Activated naive CD8-positive, alpha-beta T cell (primary cell): ENCODE measurements at regions not wholly inside any gene's neighbourhood (a gene's known extent, or its start where the extent isn't known, plus 50 kb on each side); places are given as distances from the start of the nearest gene placed in this dataset.
"Not testable (repeated sequence)": the region's sequence is repeated elsewhere in the genome, so short reads cannot be mapped to it uniquely, and the experiment has no call there.

Experiments
- H3K27ac Mint-ChIP-seq: one replicate; pipeline ENCODE4 v1.8.0; 2021; ENCODE audit warnings: mixed read lengths
- H3K27me3 Mint-ChIP-seq: one replicate; pipeline ENCODE4 v1.8.0; 2021; ENCODE audit warnings: mixed read lengths
- H3K36me3 Mint-ChIP-seq: one replicate; pipeline ENCODE4 v1.8.0; 2021; ENCODE audit warnings: mixed read lengths
- H3K4me1 Mint-ChIP-seq: one replicate; pipeline ENCODE4 v1.8.0; 2021; ENCODE audit warnings: low read depth, mixed read lengths
- H3K4me3 Mint-ChIP-seq: one replicate; pipeline ENCODE4 v1.8.0; 2021; ENCODE audit warnings: mild to moderate bottlenecking, mixed read lengths
- H3K9me3 Mint-ChIP-seq: one replicate; pipeline ENCODE4 v1.8.0; 2021; ENCODE audit warnings: low read depth, mixed read lengths

DNA sequence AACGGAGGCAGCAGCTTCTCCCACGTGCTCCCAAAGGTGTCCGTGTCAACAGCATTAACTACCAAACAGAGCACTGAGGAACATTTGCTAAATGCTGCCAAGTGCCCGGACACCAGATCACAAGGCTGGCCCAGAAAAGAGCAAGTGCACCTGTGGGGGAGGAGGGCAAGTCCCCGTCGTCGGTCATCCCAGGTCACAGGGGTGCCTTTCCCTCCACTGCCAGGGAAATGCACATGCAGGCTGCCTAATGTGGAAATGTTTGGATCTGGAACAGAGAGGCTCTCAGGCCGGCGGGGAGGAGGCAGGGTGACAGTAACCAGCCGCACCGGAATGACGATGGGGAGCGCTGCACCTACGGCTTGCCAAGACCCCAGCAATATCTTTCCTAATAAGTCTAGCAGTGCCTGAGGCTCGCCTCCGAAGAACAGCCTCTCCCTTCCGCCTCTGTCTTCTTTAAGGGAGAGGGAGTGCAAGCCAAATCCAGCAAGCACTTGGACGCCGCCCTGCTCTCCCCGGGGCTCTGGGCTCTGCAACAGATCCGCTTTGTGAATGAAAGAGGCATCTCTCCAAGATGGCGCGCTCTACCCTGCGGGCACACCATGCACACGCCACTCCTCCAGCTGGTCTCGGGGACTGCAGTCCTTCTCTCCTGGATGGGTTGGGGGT lies 206.3 kb upstream of the IRF2BP2 start:
- H3K27me3 Mint-ChIP-seq, H3K9me3 Mint-ChIP-seq, H3K36me3 Mint-ChIP-seq, H3K27ac Mint-ChIP-seq, H3K4me1 Mint-ChIP-seq, H3K4me3 Mint-ChIP-seq: not testable (repeated sequence)

- H3K36me3 Mint-ChIP-seq, H3K27me3 Mint-ChIP-seq, H3K9me3 Mint-ChIP-seq, H3K27ac Mint-ChIP-seq, H3K4me3 Mint-ChIP-seq, H3K4me1 Mint-ChIP-seq: not testable (repeated sequence)
Observed at GRCh38 chr1:234815295-234815815, 205.4 kb upstream of the IRF2BP2 start.

GRCh38 chr1:234814235-234814634 lies 204.3 kb upstream of the IRF2BP2 start:
- not testable (repeated sequence) for H3K4me3 Mint-ChIP-seq, H3K36me3 Mint-ChIP-seq, H3K27me3 Mint-ChIP-seq, H3K27ac Mint-ChIP-seq, H3K9me3 Mint-ChIP-seq, H3K4me1 Mint-ChIP-seq

- not testable (repeated sequence) for H3K4me3 Mint-ChIP-seq, H3K27me3 Mint-ChIP-seq, H3K27ac Mint-ChIP-seq, H3K36me3 Mint-ChIP-seq, H3K9me3 Mint-ChIP-seq, H3K4me1 Mint-ChIP-seq
Observed at GRCh38 chr1:234811824-234812223, 201.8 kb upstream of the IRF2BP2 start.

GRCh38 chr1:234810726-234811125 lies 200.7 kb upstream of the IRF2BP2 start:
- H3K27me3 Mint-ChIP-seq, H3K9me3 Mint-ChIP-seq, H3K4me1 Mint-ChIP-seq, H3K36me3 Mint-ChIP-seq, H3K4me3 Mint-ChIP-seq, H3K27ac Mint-ChIP-seq: not testable (repeated sequence)

GRCh38 chr1:234809854-234810245 lies 199.9 kb upstream of the IRF2BP2 start:
- H3K4me3 Mint-ChIP-seq, H3K9me3 Mint-ChIP-seq, H3K4me1 Mint-ChIP-seq, H3K27ac Mint-ChIP-seq, H3K27me3 Mint-ChIP-seq, H3K36me3 Mint-ChIP-seq: not testable (repeated sequence)

DNA sequence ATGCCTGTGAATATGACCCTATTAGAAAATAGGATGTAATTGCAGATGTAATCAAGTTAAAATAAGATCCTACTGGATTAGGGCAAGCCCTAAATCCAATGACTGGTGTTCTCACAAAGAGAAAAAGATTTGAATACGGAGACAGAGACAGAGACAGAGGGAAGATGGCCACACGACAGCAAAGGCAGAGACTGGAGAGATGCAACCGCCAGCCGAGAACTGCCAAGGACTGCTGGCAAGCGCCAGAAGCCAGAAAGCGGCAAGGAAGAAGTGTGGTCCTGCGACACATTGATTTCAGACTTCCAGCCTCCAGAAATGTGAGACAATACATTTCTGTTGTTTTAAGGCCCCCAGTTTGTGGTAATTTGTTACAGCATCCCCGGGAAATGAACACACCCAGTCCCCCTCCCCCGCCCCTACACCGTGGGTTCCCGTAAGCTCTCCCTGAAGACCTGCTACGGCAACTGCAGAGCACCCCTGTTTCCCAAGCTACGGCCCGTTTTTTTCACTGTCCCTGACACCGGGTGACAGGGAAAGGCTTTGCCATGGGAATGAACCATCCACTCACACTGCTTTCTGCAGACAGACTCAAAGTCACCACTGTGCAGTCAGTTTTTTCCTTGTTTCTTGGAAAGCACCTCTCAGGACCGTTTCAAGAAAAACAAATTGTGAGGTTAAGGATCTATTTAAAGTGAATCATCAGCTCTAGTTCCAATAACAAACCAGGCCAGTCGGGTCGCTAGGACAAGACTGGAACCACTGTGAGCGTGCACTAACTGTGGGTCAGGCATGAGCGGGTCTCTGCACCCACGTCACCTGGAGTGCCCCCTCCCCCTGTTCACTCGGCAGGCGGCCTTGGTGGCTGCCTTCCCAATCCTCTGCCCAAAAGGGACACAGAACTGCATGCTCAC lies 199.2 kb upstream of the IRF2BP2 start:
- H3K27ac Mint-ChIP-seq, H3K4me1 Mint-ChIP-seq, H3K36me3 Mint-ChIP-seq, H3K27me3 Mint-ChIP-seq, H3K4me3 Mint-ChIP-seq, H3K9me3 Mint-ChIP-seq: not testable (repeated sequence)

DNA sequence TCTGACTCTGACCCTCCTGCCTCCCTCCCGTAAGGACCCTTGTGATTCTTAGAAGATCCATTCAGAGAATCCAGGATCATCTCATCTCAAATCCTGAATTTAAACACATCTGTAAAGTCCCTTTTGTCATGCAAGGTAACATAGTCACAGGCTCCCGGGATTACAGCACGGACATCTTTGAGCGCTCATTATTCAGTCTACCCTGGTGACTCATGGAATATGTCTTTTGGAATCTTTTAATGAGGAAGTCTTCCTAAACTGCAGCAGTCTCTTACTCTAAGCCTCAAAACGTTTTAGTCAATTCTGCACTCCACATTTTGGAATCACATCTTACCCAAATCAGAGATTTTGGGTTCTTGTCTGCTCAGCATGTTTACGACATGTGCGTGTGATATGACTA lies 198.5 kb upstream of the IRF2BP2 start:
- not testable (repeated sequence) for H3K9me3 Mint-ChIP-seq, H3K36me3 Mint-ChIP-seq, H3K27me3 Mint-ChIP-seq, H3K27ac Mint-ChIP-seq, H3K4me1 Mint-ChIP-seq, H3K4me3 Mint-ChIP-seq

DNA sequence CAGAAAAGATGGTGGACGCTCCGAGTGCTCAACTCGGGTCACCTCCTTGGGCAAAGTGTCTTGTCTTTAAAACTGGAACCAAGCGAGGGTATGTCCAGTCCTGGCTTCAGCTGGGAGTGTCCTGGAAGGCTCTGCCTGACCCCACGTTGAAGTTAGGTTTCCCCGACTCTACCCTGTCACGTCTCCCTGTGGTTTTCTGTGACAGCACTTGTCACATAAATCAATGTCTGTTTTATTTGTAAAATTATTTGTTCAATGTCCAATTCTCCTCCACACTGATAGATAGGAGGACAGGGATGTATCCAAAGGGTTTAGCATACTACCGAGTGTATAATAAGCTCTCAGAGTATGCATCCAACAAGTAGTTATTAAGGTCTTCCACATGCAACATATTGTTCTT lies 197.7 kb upstream of the IRF2BP2 start:
- not testable (repeated sequence) for H3K4me1 Mint-ChIP-seq, H3K9me3 Mint-ChIP-seq, H3K36me3 Mint-ChIP-seq, H3K27ac Mint-ChIP-seq, H3K4me3 Mint-ChIP-seq, H3K27me3 Mint-ChIP-seq

GRCh38 chr1:234802586-234802985 lies 192.6 kb upstream of the IRF2BP2 start:
- not testable (repeated sequence) for H3K9me3 Mint-ChIP-seq, H3K4me1 Mint-ChIP-seq, H3K4me3 Mint-ChIP-seq, H3K27ac Mint-ChIP-seq, H3K27me3 Mint-ChIP-seq, H3K36me3 Mint-ChIP-seq

DNA sequence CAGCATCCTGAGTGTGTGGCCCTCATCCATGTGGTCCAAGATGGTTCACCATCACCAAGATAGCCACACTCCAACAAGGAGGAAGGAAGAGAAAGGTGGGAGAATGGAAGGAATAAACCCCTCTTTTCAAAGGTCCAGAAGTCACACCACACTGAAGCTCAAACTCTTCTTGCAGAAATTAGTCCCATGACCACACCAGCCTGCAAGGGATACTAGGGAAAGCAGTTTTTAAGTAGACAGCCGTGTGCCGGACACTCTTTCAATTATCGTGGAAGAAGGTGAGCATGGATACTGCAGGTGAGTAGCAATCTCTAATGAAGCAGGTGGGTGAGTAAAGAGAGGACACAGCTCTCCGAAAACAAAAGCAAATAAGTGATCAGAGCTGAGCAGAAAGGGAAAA lies 191.7 kb upstream of the IRF2BP2 start:
- H3K27ac Mint-ChIP-seq, H3K4me3 Mint-ChIP-seq, H3K9me3 Mint-ChIP-seq, H3K27me3 Mint-ChIP-seq, H3K36me3 Mint-ChIP-seq, H3K4me1 Mint-ChIP-seq: not testable (repeated sequence)

DNA sequence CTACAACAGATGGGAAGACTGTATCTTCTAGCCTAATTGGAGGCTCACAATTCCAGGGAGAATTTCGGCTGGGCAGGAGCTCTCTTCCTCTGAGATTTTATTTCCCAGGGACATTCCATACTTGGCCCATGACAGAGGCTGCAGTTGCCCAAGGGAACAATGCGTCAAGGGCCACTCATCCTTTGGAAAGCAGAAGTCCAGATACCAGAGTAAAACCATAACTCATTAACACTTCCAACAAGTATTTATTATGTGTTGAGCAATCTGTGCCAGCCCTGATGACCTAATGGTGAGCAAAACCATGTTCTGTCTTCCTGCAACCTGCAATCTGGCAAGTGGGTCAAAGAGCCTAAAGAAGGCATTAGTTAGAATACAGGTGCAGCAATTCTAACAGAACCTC lies 191.2 kb upstream of the IRF2BP2 start:
- H3K4me3 Mint-ChIP-seq, H3K27ac Mint-ChIP-seq, H3K36me3 Mint-ChIP-seq, H3K9me3 Mint-ChIP-seq, H3K27me3 Mint-ChIP-seq, H3K4me1 Mint-ChIP-seq: not testable (repeated sequence)

GRCh38 chr1:234800563-234800962 lies 190.6 kb upstream of the IRF2BP2 start:
- H3K36me3 Mint-ChIP-seq, H3K27ac Mint-ChIP-seq: not testable (repeated sequence)

GRCh38 chr1:234799021-234799689 lies 189.2 kb upstream of the IRF2BP2 start:
- H3K4me1 Mint-ChIP-seq = not testable (repeated sequence)

More at GRCh38 chr1:234800563-234800962, 190.6 kb upstream of the IRF2BP2 start:
- not testable (repeated sequence) for H3K4me1 Mint-ChIP-seq, H3K4me3 Mint-ChIP-seq, H3K27me3 Mint-ChIP-seq, H3K9me3 Mint-ChIP-seq

GRCh38 chr1:234797216-234797615 lies 187.2 kb upstream of the IRF2BP2 start:
- not testable (repeated sequence) for H3K9me3 Mint-ChIP-seq, H3K4me1 Mint-ChIP-seq, H3K4me3 Mint-ChIP-seq, H3K27me3 Mint-ChIP-seq, H3K36me3 Mint-ChIP-seq, H3K27ac Mint-ChIP-seq

More at GRCh38 chr1:234799021-234799689, 189.2 kb upstream of the IRF2BP2 start:
- not testable (repeated sequence) for H3K4me3 Mint-ChIP-seq, H3K27ac Mint-ChIP-seq, H3K36me3 Mint-ChIP-seq, H3K27me3 Mint-ChIP-seq, H3K9me3 Mint-ChIP-seq
